OCI-LY7 (cell line): ENCODE measurements at regions not wholly inside any gene's neighbourhood (a gene's known extent, or its start where the extent isn't known, plus 50 kb on each side); places are given as distances from the start of the nearest gene placed in this dataset.

Experiments used
- BruUV-seq: library from RNA; stranded (reverse); fragments of 400-500 nt; replicated peaks from 2 replicates; lab custom pipeline; 2021; lab: Mats Ljungman, UMichigan
- CTCF ChIA-PET: fragments of 300-600 bp; sonication (Branson Sonifier 250); formaldehyde crosslinking; loops from one replicate; lab custom pipeline; 2022; ENCODE audit warnings: antibody characterized with exemption; ENCODE audit not compliant: unreplicated experiment; lab: Charles Lee
- POLR2A ChIA-PET: fragments of 300-600 bp; sonication (Branson Sonifier 250); formaldehyde crosslinking; loops from one replicate; lab custom pipeline; 2022; ENCODE audit warnings: antibody characterized with exemption; lab: Charles Lee
- DNase-seq: peaks from one replicate; pipeline ENCODE4 v3.0.0-alpha.2; 2015; ENCODE audit warnings: low spot score
- H2AFZ ChIP-seq: fragments of 200-600 bp; sonication (generic), shearing (Covaris generic); 2 replicates; pipeline ENCODE4 v1.6.1; 2014; ENCODE audit warnings: mild to moderate bottlenecking, antibody characterized with exemption, low read length, moderate library complexity
- H3K27ac ChIP-seq: fragments of 200-600 bp; sonication (generic); 2 replicates; pipeline ENCODE4 v1.5.1; 2014; ENCODE audit warnings: mixed run types, low read depth, mild to moderate bottlenecking, moderate library complexity, low read length, inconsistent platforms; ENCODE audit not compliant: poor library complexity, severe bottlenecking
- H3K36me3 ChIP-seq: fragments of 200-600 bp; sonication (generic); 2 replicates; pipeline ENCODE4 v1.6.1; 2014; ENCODE audit warnings: mild to moderate bottlenecking, antibody characterized with exemption, low read length, moderate library complexity, mixed read lengths; ENCODE audit not compliant: insufficient read depth
- H3K4me1 ChIP-seq: fragments of 200-600 bp; sonication (generic); 2 replicates; pipeline ENCODE4 v1.5.1; 2014; ENCODE audit warnings: mild to moderate bottlenecking, low read length; ENCODE audit not compliant: insufficient read depth, poor library complexity, severe bottlenecking
- H3K4me2 ChIP-seq: fragments of 200-600 bp; sonication (generic); 2 replicates; pipeline ENCODE4 v1.6.1; 2014; ENCODE audit warnings: mild to moderate bottlenecking, low read length
- H3K4me3 ChIP-seq: fragments of 200-600 bp; sonication (generic); 2 replicates; pipeline ENCODE4 v1.5.1; 2014; ENCODE audit warnings: mild to moderate bottlenecking, low read depth, low read length; ENCODE audit not compliant: poor library complexity, severe bottlenecking
- H3K79me2 ChIP-seq: fragments of 200-600 bp; sonication (generic); 2 replicates; pipeline ENCODE4 v1.6.1; 2016; ENCODE audit warnings: low read depth, mild to moderate bottlenecking, low read length, moderate library complexity, mixed read lengths; ENCODE audit not compliant: insufficient read depth
- H3K9me2 ChIP-seq: fragments of 200-600 bp; sonication (generic); 2 replicates; pipeline ENCODE4 v1.6.1; 2016; ENCODE audit warnings: mild to moderate bottlenecking, low read length, mixed read lengths; ENCODE audit not compliant: insufficient read depth
- H3K9me3 ChIP-seq: fragments of 200-600 bp; sonication (generic); 2 replicates; pipeline ENCODE4 v1.6.1; 2014; ENCODE audit warnings: mild to moderate bottlenecking, mixed run types, low read length, mixed read lengths
- H4K20me1 ChIP-seq: fragments of 200-600 bp; sonication (generic); 2 replicates; pipeline ENCODE4 v1.6.1; 2014; ENCODE audit warnings: mild to moderate bottlenecking, antibody characterized with exemption, low read length, moderate library complexity, mixed read lengths; ENCODE audit not compliant: insufficient read depth
- EZH2phosphoT487 ChIP-seq: fragments of 200-600 bp; sonication (generic); IDR thresholded peaks from 2 replicates; pipeline ENCODE4 v1.6.1; 2018; ENCODE audit warnings: low read depth, borderline replicate concordance, mild to moderate bottlenecking, mixed run types, antibody characterized with exemption, low read length, moderate library complexity, mixed read lengths
- intact Hi-C: fragments of 100-400 bp; cut with micrococcal nuclease; formaldehyde crosslinking; loops from one replicate; pipeline ENCODE4 v1.10.0; 2022; ENCODE audit not compliant: unreplicated experiment
- TF ChIP-seq, protein P1 (sequence below): fragments of 200-600 bp; sonication (generic); conservative IDR thresholded peaks from 2 replicates; pipeline ENCODE4 v1.5.1; 2014; ENCODE audit warnings: mild to moderate bottlenecking, antibody characterized with exemption, low read length, moderate library complexity, mixed read lengths

DNA sequence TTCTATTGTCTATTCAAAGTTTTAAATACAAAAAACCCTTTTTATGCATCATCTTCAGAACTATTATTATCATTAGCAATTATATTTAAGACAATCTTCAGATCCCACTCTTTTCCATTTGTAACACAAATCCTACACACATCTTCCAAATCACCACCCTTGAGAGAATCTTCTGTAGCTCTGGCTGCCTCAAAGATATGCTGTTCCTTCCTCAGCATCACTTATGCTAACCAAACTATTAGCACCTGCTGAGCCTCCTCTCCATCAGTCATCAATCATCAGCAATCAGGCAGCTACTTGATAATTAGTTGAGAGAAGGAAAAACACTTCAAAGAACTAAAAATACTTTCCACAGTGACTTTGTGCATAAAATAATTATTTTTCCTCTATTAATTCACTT lies 1082.2 kb downstream of the C4orf33 start:
- no peak overlapping the region for H2AFZ ChIP-seq
- H4K20me1 ChIP-seq, result no peaks in the 10 kb centered on the region
- CTCF ChIA-PET, result no interaction called here

DNA sequence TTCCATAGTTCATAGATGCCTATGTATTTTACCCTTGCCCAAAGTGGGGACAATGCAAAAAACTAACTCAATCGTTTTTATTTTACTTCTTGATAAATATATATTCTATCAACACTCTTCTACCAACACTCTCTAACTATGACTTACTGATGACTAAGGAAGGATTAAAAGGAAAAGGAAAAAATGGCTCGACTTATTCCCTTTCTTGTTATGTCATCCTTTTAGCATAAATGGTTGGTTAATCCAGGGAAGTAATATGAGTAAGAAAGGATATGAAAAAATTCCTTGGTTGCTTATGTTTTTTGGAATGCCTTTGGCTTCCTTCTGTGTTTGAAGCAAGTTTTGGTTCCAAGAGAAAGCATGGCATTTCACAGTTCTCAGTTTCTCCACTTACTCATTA lies 1087.1 kb downstream of the C4orf33 start:
- Histone ChIP-seq H3K4me3 (no peak overlapping the region), H3K36me3 (no peaks in the 10 kb centered on the region), H4K20me1 (no peaks in the 10 kb centered on the region), H3K4me2 (no peak overlapping the region), H3K27ac (no peak overlapping the region), H2AFZ (no peak overlapping the region), H3K4me1 (no peaks in the 10 kb centered on the region), H3K9me3 (no peaks in the 10 kb centered on the region), H3K9me2 (no peaks in the 10 kb centered on the region), H3K79me2 (no peaks in the 10 kb centered on the region)
- no peak for DNase-seq
- no TSS peak for BruUV-seq
- TF ChIP-seq, protein P1, sequence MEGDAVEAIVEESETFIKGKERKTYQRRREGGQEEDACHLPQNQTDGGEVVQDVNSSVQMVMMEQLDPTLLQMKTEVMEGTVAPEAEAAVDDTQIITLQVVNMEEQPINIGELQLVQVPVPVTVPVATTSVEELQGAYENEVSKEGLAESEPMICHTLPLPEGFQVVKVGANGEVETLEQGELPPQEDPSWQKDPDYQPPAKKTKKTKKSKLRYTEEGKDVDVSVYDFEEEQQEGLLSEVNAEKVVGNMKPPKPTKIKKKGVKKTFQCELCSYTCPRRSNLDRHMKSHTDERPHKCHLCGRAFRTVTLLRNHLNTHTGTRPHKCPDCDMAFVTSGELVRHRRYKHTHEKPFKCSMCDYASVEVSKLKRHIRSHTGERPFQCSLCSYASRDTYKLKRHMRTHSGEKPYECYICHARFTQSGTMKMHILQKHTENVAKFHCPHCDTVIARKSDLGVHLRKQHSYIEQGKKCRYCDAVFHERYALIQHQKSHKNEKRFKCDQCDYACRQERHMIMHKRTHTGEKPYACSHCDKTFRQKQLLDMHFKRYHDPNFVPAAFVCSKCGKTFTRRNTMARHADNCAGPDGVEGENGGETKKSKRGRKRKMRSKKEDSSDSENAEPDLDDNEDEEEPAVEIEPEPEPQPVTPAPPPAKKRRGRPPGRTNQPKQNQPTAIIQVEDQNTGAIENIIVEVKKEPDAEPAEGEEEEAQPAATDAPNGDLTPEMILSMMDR, result no peak
- no peak for TF ChIP-seq EZH2phosphoT487
- ChIA-PET CTCF (no interaction called here), POLR2A (interaction anchor here (0.6 kb wide), 1 partner anchor 127 kb away, joined by 3 read pairs; no protein-coding TSS in a partner anchor)
- intact Hi-C loops, result no loop called here

More for the DNA sequence above, 1082.2 kb downstream of the C4orf33 start:
- TF ChIP-seq EZH2phosphoT487, result no peak
- TF ChIP-seq, protein P1, result no peak
- DNase-seq, result no peak
- Histone ChIP-seq H3K4me2 (no peak overlapping the region), H3K27ac (no peak overlapping the region), H3K4me1 (no peaks in the 10 kb centered on the region), H3K9me2 (no peaks in the 10 kb centered on the region), H3K36me3 (no peaks in the 10 kb centered on the region), H3K9me3 (no peaks in the 10 kb centered on the region), H3K79me2 (no peaks in the 10 kb centered on the region), H3K4me3 (no peak overlapping the region)
- POLR2A ChIA-PET, result interaction anchor here (0.6 kb wide), 1 partner anchor 13 kb away, joined by 3 read pairs; no protein-coding TSS in a partner anchor
- no TSS peak for BruUV-seq
- intact Hi-C loops, result no loop called here

DNA sequence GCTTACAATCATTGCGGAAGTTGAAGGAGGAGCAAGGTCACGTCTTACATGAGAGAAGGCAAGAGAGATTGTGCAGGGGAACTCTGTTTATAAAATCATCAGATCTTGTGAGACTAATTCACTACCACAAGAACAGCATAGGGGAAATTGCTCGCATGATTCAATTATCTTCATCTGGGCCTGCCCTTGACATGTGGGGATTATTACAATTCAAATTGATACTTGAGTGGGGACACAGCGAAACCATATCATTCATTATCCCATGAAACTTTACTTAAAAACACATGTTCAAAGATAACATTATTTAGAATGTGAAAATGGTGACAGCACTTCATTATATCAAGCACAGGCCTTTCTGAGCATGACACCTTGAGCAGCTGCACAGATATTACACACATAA lies 1087.8 kb downstream of the C4orf33 start:
- no TSS peak for BruUV-seq
- CTCF ChIA-PET, result no interaction called here
- H3K4me1 ChIP-seq, result no peaks in the 10 kb centered on the region
- H3K27ac ChIP-seq, result no peak overlapping the region
- no peaks in the 10 kb centered on the region for H3K79me2 ChIP-seq
- no peak overlapping the region for H3K4me3 ChIP-seq
- no peaks in the 10 kb centered on the region for H4K20me1 ChIP-seq
- H3K9me2 ChIP-seq, result no peaks in the 10 kb centered on the region
- intact Hi-C loops, result no loop called here
- no peaks in the 10 kb centered on the region for H3K36me3 ChIP-seq
- DNase-seq, result no peak
- TF ChIP-seq EZH2phosphoT487, result no peak
- TF ChIP-seq, protein P1, result no peak
- H2AFZ ChIP-seq, result no peak overlapping the region
- H3K4me2 ChIP-seq, result no peak overlapping the region
- POLR2A ChIA-PET, result interaction anchor here (0.6 kb wide), 1 partner anchor 126 kb away, joined by 3 read pairs; no protein-coding TSS in a partner anchor
- no peaks in the 10 kb centered on the region for H3K9me3 ChIP-seq
